ENCODE measurements at regions not wholly inside any gene's neighbourhood (a gene's known extent, or its start where the extent isn't known, plus 50 kb on each side); places are given as distances from the start of the nearest gene placed in this dataset.

GRCh38 chr7:131629217-131629882 lies 72.9 kb upstream of the PODXL start:
- Histone ChIP-seq H2BK5ac (ENCODE audit: low read length) (peak overlapping the region; percentile 29), H3K4me1 (ENCODE audit: control insufficient read depth, low read depth, low read length) (peaks cover 4% of the 10 kb centered on the region), H3K4me3 (ENCODE audit: low read length) (no peak overlapping the region), H3K27ac (ENCODE audit: low read depth, low read length) (no peak overlapping the region), H3K4ac (ENCODE audit: low read depth, low read length) (no peak overlapping the region), H3K56ac (ENCODE audit: low read length) (no peak overlapping the region), H2BK120ac (ENCODE audit: low read depth, low read length) (no peak overlapping the region), H3K27me3 (ENCODE audit: insufficient read depth, low read length, poor library complexity) (no peaks in the 10 kb centered on the region), H3K23ac (ENCODE audit: low read length) (no peak overlapping the region), H4K8ac (ENCODE audit: low read depth, low read length) (no peak overlapping the region), H2AK5ac (ENCODE audit: low read length) (peak overlapping the region; percentile 55), H3K18ac (ENCODE audit: low read length) (peak overlapping the region; percentile 3), H3K36me3 (ENCODE audit: control insufficient read depth, insufficient read depth, low read length) (no peaks in the 10 kb centered on the region), H2BK15ac (replicated peaks; ENCODE audit: low read depth) (no peak overlapping the region), H3K4me2 (ENCODE audit: low read length) (no peak overlapping the region), H3K79me2 (ENCODE audit: control insufficient read depth, insufficient read depth, low read length) (no peaks in the 10 kb centered on the region), H3K79me1 (ENCODE audit: low read length) (no peaks in the 10 kb centered on the region), H3K9ac (ENCODE audit: low read length) (no peak overlapping the region), H4K5ac (ENCODE audit: low read length) (no peak overlapping the region)
- no peak for DNase-seq
- WGBS (ENCODE audit: extremely low coverage, insufficient coverage, low lambda C conversion rate) = no CpG with 5 or more reads among the region's 13 CpGs

- no peak for DNase-seq
- no peak overlapping the region for H3K18ac ChIP-seq (ENCODE audit: low read length)
- H2AK5ac ChIP-seq (ENCODE audit: low read length) = peak overlapping the region; percentile 55
- no peak overlapping the region for H3K4ac ChIP-seq (ENCODE audit: low read depth, low read length)
- H3K27me3 ChIP-seq (ENCODE audit: insufficient read depth, low read length, poor library complexity) = no peaks in the 10 kb centered on the region
- H4K8ac ChIP-seq (ENCODE audit: low read depth, low read length) = no peak overlapping the region
- no peak overlapping the region for H4K5ac ChIP-seq (ENCODE audit: low read length)
- H3K4me2 ChIP-seq (ENCODE audit: low read length) = no peak overlapping the region
- H3K9ac ChIP-seq (ENCODE audit: low read length) = no peak overlapping the region
- no peaks in the 10 kb centered on the region for H3K79me1 ChIP-seq (ENCODE audit: low read length)
- H2BK120ac ChIP-seq (ENCODE audit: low read depth, low read length) = no peak overlapping the region
- peaks cover 6% of the 10 kb centered on the region for H3K4me1 ChIP-seq (ENCODE audit: control insufficient read depth, low read depth, low read length)
- WGBS (ENCODE audit: extremely low coverage, insufficient coverage, low lambda C conversion rate) = no CpG with 5 or more reads among the region's 8 CpGs
- no peaks in the 10 kb centered on the region for H3K79me2 ChIP-seq (ENCODE audit: control insufficient read depth, insufficient read depth, low read length)
- no peaks in the 10 kb centered on the region for H3K36me3 ChIP-seq (ENCODE audit: control insufficient read depth, insufficient read depth, low read length)
- H2BK15ac ChIP-seq (replicated peaks; ENCODE audit: low read depth) = peak overlapping the region; percentile 0
- H3K56ac ChIP-seq (ENCODE audit: low read length) = peak overlapping the region; percentile 47
- peak overlapping the region; percentile 29 for H2BK5ac ChIP-seq (ENCODE audit: low read length)
- no peak overlapping the region for H3K23ac ChIP-seq (ENCODE audit: low read length)
- no peak overlapping the region for H3K4me3 ChIP-seq (ENCODE audit: low read length)
- H3K27ac ChIP-seq (ENCODE audit: low read depth, low read length) = no peak overlapping the region
These were observed 72.2 kb upstream of the PODXL start for GRCh38 chr7:131628634-131629033.

- H3K4me3 ChIP-seq (ENCODE audit: low read length) = no peak overlapping the region
- H3K79me1 ChIP-seq (ENCODE audit: low read length) = no peaks in the 10 kb centered on the region
- H3K23ac ChIP-seq (ENCODE audit: low read length) = peak overlapping the region; percentile 3
- no peak overlapping the region for H3K27ac ChIP-seq (ENCODE audit: low read depth, low read length)
- peak overlapping the region; percentile 5 for H3K18ac ChIP-seq (ENCODE audit: low read length)
- peak overlapping the region; percentile 37 for H2AK5ac ChIP-seq (ENCODE audit: low read length)
- no peaks in the 10 kb centered on the region for H3K79me2 ChIP-seq (ENCODE audit: control insufficient read depth, insufficient read depth, low read length)
- H4K5ac ChIP-seq (ENCODE audit: low read length) = no peak overlapping the region
- H3K4me1 ChIP-seq (ENCODE audit: control insufficient read depth, low read depth, low read length) = peaks cover 9% of the 10 kb centered on the region
- H3K27me3 ChIP-seq (ENCODE audit: insufficient read depth, low read length, poor library complexity) = no peaks in the 10 kb centered on the region
- H4K8ac ChIP-seq (ENCODE audit: low read depth, low read length) = no peak overlapping the region
- H2BK120ac ChIP-seq (ENCODE audit: low read depth, low read length) = no peak overlapping the region
- H2BK5ac ChIP-seq (ENCODE audit: low read length) = no peak overlapping the region
- peak overlapping the region; percentile 57 for H3K4ac ChIP-seq (ENCODE audit: low read depth, low read length)
- H3K36me3 ChIP-seq (ENCODE audit: control insufficient read depth, insufficient read depth, low read length) = no peaks in the 10 kb centered on the region
- H3K56ac ChIP-seq (ENCODE audit: low read length) = no peak overlapping the region
- H3K4me2 ChIP-seq (ENCODE audit: low read length) = no peak overlapping the region
- H2BK15ac ChIP-seq (replicated peaks; ENCODE audit: low read depth) = peak overlapping the region; percentile 57
- no CpG with 5 or more reads among the region's 6 CpGs for WGBS (ENCODE audit: extremely low coverage, insufficient coverage, low lambda C conversion rate)
- DNase-seq = no peak
- H3K9ac ChIP-seq (ENCODE audit: low read length) = no peak overlapping the region
These were observed 71.3 kb upstream of the PODXL start for GRCh38 chr7:131627735-131628190.

GRCh38 chr7:131626643-131627042 lies 70.2 kb upstream of the PODXL start:
- no peak overlapping the region for H2AK5ac ChIP-seq (ENCODE audit: low read length)
- H3K4me1 ChIP-seq (ENCODE audit: control insufficient read depth, low read depth, low read length) = peaks cover 12% of the 10 kb centered on the region
- peak overlapping the region; percentile 12 for H3K18ac ChIP-seq (ENCODE audit: low read length)
- H3K4ac ChIP-seq (ENCODE audit: low read depth, low read length) = peak overlapping the region; percentile 41
- no peak overlapping the region for H3K23ac ChIP-seq (ENCODE audit: low read length)
- H4K5ac ChIP-seq (ENCODE audit: low read length) = no peak overlapping the region
- H2BK15ac ChIP-seq (replicated peaks; ENCODE audit: low read depth) = peak overlapping the region; percentile 20
- H4K8ac ChIP-seq (ENCODE audit: low read depth, low read length) = no peak overlapping the region
- H3K4me3 ChIP-seq (ENCODE audit: low read length) = no peak overlapping the region
- no peaks in the 10 kb centered on the region for H3K27me3 ChIP-seq (ENCODE audit: insufficient read depth, low read length, poor library complexity)
- H3K79me1 ChIP-seq (ENCODE audit: low read length) = no peaks in the 10 kb centered on the region
- DNase-seq = no peak
- H3K56ac ChIP-seq (ENCODE audit: low read length) = peak overlapping the region; percentile 56
- H3K27ac ChIP-seq (ENCODE audit: low read depth, low read length) = no peak overlapping the region
- H3K9ac ChIP-seq (ENCODE audit: low read length) = no peak overlapping the region
- no peaks in the 10 kb centered on the region for H3K36me3 ChIP-seq (ENCODE audit: control insufficient read depth, insufficient read depth, low read length)
- H2BK120ac ChIP-seq (ENCODE audit: low read depth, low read length) = no peak overlapping the region
- H3K4me2 ChIP-seq (ENCODE audit: low read length) = no peak overlapping the region
- WGBS (ENCODE audit: extremely low coverage, insufficient coverage, low lambda C conversion rate) = no CpG with 5 or more reads among the region's 6 CpGs
- peak overlapping the region; percentile 51 for H2BK5ac ChIP-seq (ENCODE audit: low read length)
- H3K79me2 ChIP-seq (ENCODE audit: control insufficient read depth, insufficient read depth, low read length) = no peaks in the 10 kb centered on the region

GRCh38 chr7:131625817-131626372 lies 69.5 kb upstream of the PODXL start:
- H3K36me3 ChIP-seq (ENCODE audit: control insufficient read depth, insufficient read depth, low read length) = no peaks in the 10 kb centered on the region
- H3K27me3 ChIP-seq (ENCODE audit: insufficient read depth, low read length, poor library complexity) = no peaks in the 10 kb centered on the region
- H3K4me3 ChIP-seq (ENCODE audit: low read length) = no peak overlapping the region
- peak overlapping the region; percentile 51 for H3K9ac ChIP-seq (ENCODE audit: low read length)
- peak overlapping the region; percentile 49 for H2BK120ac ChIP-seq (ENCODE audit: low read depth, low read length)
- H4K5ac ChIP-seq (ENCODE audit: low read length) = no peak overlapping the region
- no peak overlapping the region for H2BK15ac ChIP-seq (replicated peaks; ENCODE audit: low read depth)
- no peak overlapping the region for H3K23ac ChIP-seq (ENCODE audit: low read length)
- no peak overlapping the region for H2AK5ac ChIP-seq (ENCODE audit: low read length)
- peak; percentile 99 for DNase-seq
- peak overlapping the region; percentile 35 for H3K18ac ChIP-seq (ENCODE audit: low read length)
- H3K79me1 ChIP-seq (ENCODE audit: low read length) = no peaks in the 10 kb centered on the region
- peak overlapping the region; percentile 94 for H2BK5ac ChIP-seq (ENCODE audit: low read length)
- no peak overlapping the region for H4K8ac ChIP-seq (ENCODE audit: low read depth, low read length)
- H3K4ac ChIP-seq (ENCODE audit: low read depth, low read length) = peak overlapping the region; percentile 41
- no CpG with 5 or more reads among the region's 12 CpGs for WGBS (ENCODE audit: extremely low coverage, insufficient coverage, low lambda C conversion rate)
- peaks cover 12% of the 10 kb centered on the region for H3K4me1 ChIP-seq (ENCODE audit: control insufficient read depth, low read depth, low read length)
- no peak overlapping the region for H3K4me2 ChIP-seq (ENCODE audit: low read length)
- peak overlapping the region; percentile 84 for H3K56ac ChIP-seq (ENCODE audit: low read length)
- H3K27ac ChIP-seq (ENCODE audit: low read depth, low read length) = peak overlapping the region; percentile 74
- no peaks in the 10 kb centered on the region for H3K79me2 ChIP-seq (ENCODE audit: control insufficient read depth, insufficient read depth, low read length)

Data from mesendoderm (in vitro differentiated cells).